Inferior parietal cortex (tissue), 1 donor: ENCODE measurements at regions not wholly inside any gene's neighbourhood (a gene's known extent, or its start where the extent isn't known, plus 50 kb on each side); places are given as distances from the start of the nearest gene placed in this dataset.
"Not testable (repeated sequence)": the region's sequence is repeated elsewhere in the genome, so short reads cannot be mapped to it uniquely, and the experiment has no call there.

Experiments
- DNase-seq: peaks from one replicate; pipeline ENCODE4 v3.0.0-alpha.2; 2016; ENCODE audit errors: extremely low spot score

DNA sequence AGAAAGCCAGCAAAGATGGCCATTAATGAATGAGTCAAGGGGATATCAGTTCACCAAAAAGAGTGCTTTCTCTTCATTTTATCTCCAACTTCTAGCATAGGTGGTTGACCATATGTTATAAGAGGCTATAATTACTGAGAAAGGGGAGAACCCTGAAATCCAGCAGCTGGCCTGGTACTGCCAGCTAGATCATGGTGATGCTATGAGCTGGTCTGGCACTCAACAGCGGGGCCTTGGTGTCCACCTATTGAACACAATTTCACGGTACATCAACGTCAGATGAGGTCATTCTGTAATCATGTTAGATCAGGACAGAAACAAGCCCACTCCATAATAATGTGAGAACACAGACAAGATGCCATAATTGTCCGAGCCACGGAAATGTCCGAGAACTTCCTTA lies 1644.8 kb upstream of the PCDH7 start:
- DNase-seq: no peak

GRCh38 chr4:29079260-29079659 lies 1640.9 kb upstream of the PCDH7 start:
- DNase-seq: no peak

GRCh38 chr4:29081234-29081955 lies 1638.8 kb upstream of the PCDH7 start:
- DNase-seq: peak; percentile 41

DNA sequence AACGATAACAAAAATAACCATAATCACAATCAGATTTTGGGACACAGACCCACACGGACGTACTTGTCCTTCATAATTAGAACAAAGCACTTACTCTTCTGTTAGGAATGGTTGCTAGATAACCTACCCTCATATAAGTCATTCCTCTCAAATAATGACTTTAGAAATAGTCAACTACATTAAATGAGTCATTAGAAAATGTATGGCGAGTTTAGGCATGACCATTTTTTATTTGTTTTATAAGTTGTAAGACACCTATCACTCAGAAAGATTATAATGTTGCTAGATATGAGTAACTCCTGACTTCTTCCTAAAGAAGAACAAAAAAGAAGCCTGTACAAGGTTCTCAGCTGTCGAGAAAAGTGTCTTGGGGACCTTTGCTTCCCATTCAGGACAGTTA lies 1637.5 kb upstream of the PCDH7 start:
- no peak for DNase-seq

DNA sequence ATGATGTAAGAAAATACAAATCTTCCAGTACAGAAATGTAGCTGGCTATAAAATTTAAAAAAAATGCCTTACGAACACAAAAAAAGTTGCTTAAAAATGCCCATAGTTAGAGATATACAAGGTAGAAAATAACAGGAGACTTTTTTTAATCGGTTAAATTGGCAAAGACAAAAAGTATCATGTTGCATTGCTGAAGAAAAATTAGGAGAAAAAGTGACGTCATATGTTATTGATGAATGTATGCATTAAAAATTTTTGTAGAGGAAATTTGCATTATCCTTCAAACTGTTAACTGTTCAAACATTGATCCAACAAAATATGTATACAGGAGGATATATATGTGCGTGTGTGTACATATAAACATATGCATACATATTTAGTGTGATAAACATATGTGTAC lies 1634.4 kb upstream of the PCDH7 start:
- no peak for DNase-seq

DNA sequence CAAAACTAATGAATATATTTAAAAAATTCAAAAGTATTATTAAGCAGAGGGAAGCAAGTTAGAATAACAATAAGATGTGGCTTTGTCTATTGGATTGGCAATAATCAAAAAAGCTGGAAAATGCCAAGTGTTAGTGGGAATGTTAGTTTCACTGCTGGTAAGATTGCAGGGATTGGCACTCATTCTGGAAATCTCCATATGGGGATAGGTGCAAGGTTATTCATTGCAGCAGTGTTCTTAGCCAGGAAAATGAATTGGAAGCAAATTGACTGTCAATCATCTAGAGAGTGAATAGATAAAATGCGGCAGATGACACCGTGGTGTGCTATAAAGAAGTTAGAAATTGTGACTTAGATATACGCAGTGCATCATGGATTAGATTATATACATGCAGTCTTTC lies 1615.5 kb upstream of the PCDH7 start:
- no peak for DNase-seq

- DNase-seq: no peak
Measured at GRCh38 chr4:29113960-29114359, 1606.2 kb upstream of the PCDH7 start.

GRCh38 chr4:29117231-29117722 lies 1602.9 kb upstream of the PCDH7 start:
- DNase-seq: not testable (repeated sequence)

- no peak for DNase-seq
Measured at GRCh38 chr4:29121586-29121985, 1598.6 kb upstream of the PCDH7 start.

- DNase-seq: no peak
Measured at GRCh38 chr4:29128810-29129209, 1591.4 kb upstream of the PCDH7 start.

GRCh38 chr4:29131304-29131703 lies 1588.9 kb upstream of the PCDH7 start:
- no peak for DNase-seq

GRCh38 chr4:29142708-29143107 lies 1577.5 kb upstream of the PCDH7 start:
- no peak for DNase-seq

- DNase-seq: no peak
Measured at GRCh38 chr4:29151584-29151983, 1568.6 kb upstream of the PCDH7 start.

DNA sequence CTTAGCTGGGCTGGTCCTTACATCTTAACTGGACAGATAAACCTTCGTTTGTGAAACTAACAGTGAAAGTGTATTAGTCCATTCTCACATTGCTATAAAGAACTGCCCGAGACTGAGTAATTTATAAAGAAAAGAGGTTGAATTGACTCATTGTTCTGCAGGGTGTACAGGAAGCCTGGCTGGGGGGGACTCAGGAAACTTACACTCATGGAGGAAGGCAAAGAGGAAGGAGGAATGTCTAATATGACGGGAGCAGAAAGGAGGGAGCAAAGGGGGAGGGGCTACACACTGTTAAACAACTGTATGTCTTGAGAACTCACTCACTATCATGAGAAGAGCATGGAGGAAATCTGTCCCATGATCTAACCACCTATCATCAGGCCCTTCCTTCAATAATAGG lies 1566.5 kb upstream of the PCDH7 start:
- no peak for DNase-seq

DNA sequence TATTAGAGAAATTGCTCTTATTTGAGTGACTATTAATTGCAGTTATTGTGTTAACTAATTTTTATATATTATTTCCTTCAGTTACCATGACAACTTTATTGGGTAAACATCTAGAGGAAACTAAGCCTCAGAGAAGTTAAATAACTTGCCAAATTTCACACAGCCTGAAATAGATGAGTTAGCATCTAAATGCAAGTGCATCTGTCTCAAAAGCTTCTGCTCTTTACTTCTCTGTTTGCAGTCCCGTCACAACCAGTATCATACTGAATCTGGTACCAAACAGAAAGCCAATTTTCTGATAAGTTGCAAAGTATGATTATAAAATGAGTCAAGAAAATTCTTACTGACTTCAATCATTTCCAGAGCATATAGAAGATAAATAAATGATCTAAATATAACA lies 1544.9 kb upstream of the PCDH7 start:
- no peak for DNase-seq

GRCh38 chr4:29199025-29199424 lies 1521.1 kb upstream of the PCDH7 start:
- DNase-seq: no peak

DNA sequence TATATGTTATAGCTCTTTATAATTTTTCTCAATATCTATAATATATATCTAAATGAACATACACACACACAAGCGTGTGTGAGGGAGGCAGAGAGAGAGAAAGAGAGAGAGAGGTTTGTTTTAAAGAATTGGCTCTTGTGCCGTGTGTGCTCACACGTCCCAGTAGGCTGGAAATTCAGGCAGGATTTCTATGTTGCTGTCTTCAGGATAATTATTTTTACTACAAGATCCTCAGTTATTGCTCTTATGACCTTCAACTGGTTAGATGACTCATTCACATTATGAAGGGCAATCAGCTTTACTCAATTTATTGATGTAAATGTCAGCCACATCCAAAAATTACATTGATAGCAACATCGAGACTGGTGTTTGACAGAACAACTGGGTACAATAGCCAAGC lies 1520.7 kb upstream of the PCDH7 start:
- DNase-seq: no peak

- DNase-seq: no peak
Measured at GRCh38 chr4:29213020-29213419, 1507.1 kb upstream of the PCDH7 start.

- DNase-seq: no peak
Measured at GRCh38 chr4:29220761-29221160, 1499.4 kb upstream of the PCDH7 start.

DNA sequence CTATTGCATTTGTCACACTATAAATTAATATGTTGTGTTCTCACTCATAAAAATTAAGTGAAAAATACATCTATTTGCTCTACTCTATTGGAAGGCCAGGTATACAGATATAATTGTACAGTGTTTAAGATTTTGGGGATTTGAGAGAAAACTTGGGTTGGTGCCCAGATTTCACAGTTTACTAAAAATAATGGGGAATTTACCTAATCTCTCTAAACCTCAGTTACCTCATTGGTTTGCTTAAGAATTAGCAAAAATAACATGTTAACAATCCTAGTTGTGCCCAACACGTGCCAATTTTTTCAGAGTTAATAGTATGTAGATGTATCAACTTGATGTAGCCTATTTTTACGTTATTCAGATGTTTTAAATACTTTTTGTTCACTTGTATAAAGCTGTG lies 1495.3 kb upstream of the PCDH7 start:
- no peak for DNase-seq

GRCh38 chr4:29240641-29241040 lies 1479.5 kb upstream of the PCDH7 start:
- no peak for DNase-seq

GRCh38 chr4:29243054-29243453 lies 1477.1 kb upstream of the PCDH7 start:
- DNase-seq: no peak

- no peak for DNase-seq
Measured at GRCh38 chr4:29243851-29244250, 1476.3 kb upstream of the PCDH7 start.

- no peak for DNase-seq
Measured at GRCh38 chr4:29259556-29259955, 1460.6 kb upstream of the PCDH7 start.
